Body of pancreas (tissue), 4 donors: ENCODE measurements at regions not wholly inside any gene's neighbourhood (a gene's known extent, or its start where the extent isn't known, plus 50 kb on each side); places are given as distances from the start of the nearest gene placed in this dataset.

Experiments
- POLR2A ChIP-seq, 3 donors: fragments of 450-650 bp; IDR thresholded peaks; one replicate each; pipeline ENCODE4 v1.6.1; 2016; ENCODE audit warnings: antibody characterized with exemption in 3 of 3, mild to moderate bottlenecking in 2 of 3
- TF ChIP-seq, protein P1 (sequence below), 7 experiments: fragments of 450-650 bp in 4 of 7; fragments of 200-600 bp in 3 of 7; sonication (generic) in 3 of 7; IDR thresholded peaks; one replicate each; pipeline ENCODE4 v1.5.1; 2016 to 2019; ENCODE audit warnings: antibody characterized with exemption in 7 of 7

DNA sequence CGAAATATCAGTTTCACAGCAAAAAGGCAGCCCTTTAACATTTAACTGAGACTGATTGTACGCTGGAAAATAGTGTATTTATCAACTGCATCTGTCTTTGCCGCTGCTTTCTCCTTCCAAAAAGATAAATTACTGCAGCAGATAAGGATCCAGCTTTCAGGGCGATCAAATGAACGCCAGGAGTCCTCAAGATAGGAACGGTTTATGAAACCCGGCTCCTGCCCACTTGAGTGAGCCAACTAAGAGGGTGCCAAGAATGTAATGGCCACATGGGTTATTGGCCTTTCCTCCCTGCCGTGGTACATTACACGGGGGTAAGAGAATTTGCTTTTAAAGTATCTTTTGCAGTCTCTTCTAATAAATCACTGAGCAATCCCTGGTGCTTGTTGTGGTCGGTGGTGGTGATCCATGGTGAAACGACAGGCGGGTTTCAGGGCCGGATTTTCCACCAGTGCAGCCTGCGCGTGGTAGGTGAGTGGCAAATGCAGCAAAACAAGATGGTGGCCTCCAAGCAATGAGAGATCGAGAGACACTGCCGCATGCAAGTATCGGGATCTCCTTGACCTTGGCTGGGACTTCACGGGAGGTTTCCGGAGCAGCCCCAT, 67.5 kb upstream of the IRX6 start:
- TF ChIP-seq, protein P1, sequence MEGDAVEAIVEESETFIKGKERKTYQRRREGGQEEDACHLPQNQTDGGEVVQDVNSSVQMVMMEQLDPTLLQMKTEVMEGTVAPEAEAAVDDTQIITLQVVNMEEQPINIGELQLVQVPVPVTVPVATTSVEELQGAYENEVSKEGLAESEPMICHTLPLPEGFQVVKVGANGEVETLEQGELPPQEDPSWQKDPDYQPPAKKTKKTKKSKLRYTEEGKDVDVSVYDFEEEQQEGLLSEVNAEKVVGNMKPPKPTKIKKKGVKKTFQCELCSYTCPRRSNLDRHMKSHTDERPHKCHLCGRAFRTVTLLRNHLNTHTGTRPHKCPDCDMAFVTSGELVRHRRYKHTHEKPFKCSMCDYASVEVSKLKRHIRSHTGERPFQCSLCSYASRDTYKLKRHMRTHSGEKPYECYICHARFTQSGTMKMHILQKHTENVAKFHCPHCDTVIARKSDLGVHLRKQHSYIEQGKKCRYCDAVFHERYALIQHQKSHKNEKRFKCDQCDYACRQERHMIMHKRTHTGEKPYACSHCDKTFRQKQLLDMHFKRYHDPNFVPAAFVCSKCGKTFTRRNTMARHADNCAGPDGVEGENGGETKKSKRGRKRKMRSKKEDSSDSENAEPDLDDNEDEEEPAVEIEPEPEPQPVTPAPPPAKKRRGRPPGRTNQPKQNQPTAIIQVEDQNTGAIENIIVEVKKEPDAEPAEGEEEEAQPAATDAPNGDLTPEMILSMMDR (IDR thresholded peaks at IDR 0.05) = no peak
- no peak for TF ChIP-seq POLR2A (IDR thresholded peaks at IDR 0.05)
